ENCODE measurements at regions not wholly inside any gene's neighbourhood (a gene's known extent, or its start where the extent isn't known, plus 50 kb on each side); places are given as distances from the start of the nearest gene placed in this dataset.

- Histone ChIP-seq H3K36me3 (no peaks in the 10 kb centered on the region), H3K27me3 (ENCODE audit: low read depth) (no peaks in the 10 kb centered on the region), H3K4me1 (no peaks in the 10 kb centered on the region), H3K27ac (no peak overlapping the region), H3K4me3 (no peak overlapping the region), H3K9me3 (no peaks in the 10 kb centered on the region)
- ATAC-seq = no peak
- no peak for DNase-seq
- TF ChIP-seq, protein P1, sequence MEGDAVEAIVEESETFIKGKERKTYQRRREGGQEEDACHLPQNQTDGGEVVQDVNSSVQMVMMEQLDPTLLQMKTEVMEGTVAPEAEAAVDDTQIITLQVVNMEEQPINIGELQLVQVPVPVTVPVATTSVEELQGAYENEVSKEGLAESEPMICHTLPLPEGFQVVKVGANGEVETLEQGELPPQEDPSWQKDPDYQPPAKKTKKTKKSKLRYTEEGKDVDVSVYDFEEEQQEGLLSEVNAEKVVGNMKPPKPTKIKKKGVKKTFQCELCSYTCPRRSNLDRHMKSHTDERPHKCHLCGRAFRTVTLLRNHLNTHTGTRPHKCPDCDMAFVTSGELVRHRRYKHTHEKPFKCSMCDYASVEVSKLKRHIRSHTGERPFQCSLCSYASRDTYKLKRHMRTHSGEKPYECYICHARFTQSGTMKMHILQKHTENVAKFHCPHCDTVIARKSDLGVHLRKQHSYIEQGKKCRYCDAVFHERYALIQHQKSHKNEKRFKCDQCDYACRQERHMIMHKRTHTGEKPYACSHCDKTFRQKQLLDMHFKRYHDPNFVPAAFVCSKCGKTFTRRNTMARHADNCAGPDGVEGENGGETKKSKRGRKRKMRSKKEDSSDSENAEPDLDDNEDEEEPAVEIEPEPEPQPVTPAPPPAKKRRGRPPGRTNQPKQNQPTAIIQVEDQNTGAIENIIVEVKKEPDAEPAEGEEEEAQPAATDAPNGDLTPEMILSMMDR (IDR thresholded peaks at IDR 0.05) = no peak
- intact Hi-C loops (cut with DNase I) = no loop called here
These were observed 292.4 kb downstream of the EFNB2 start for GRCh38 chr13:106243011-106243565.

DNA sequence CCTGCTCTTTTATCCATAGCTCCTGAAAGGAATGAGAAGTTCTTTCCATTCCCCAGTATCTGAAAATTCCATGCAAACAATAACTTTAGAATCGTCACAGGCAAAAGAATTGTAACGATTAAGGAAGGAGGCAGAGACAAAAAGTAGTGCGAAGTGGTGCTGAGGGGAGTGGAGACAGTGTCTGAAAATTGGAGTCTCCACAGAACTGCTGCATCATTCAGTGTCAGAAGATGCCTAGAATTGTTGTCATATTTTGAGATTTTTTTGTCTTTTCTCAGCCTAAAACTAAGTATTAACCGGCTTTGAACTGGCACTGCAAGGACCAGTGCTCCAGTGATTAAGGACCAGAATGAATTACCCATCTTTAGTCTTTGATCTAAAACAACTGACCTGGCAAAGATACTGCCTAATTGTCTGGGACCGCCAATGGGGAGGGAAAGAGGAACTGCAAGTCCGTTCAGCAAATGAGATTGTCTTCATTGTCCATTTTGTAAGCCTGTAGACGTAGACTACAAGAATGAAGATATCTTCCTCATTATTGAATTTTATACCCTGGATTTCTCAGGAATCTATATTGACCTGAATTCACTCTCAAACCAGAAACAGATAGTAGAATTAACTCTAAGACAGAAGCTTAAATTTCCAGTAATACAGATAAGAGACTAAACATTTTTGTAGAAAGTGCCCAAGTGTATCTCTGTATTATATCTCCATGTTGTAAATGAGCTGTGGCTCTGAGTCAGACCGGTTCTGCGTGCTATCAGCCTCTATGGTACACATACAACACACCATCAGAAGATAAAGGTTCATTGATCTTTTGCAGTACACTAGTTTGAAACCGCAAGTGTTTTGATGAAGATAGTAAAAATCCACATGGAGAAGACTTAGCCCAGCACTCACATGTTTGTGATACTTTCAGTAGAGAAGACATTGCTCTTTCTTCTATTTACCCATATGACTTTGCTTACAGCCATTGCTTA is 293.2 kb downstream of the EFNB2 start:
- Histone ChIP-seq H3K4me3 (no peak overlapping the region), H3K4me1 (no peaks in the 10 kb centered on the region), H3K27ac (no peak overlapping the region), H3K36me3 (no peaks in the 10 kb centered on the region), H3K27me3 (ENCODE audit: low read depth) (no peaks in the 10 kb centered on the region), H3K9me3 (no peaks in the 10 kb centered on the region)
- no peak for DNase-seq
- intact Hi-C loops (cut with DNase I) = no loop called here
- no peak for ATAC-seq
- TF ChIP-seq, protein P1 (IDR thresholded peaks at IDR 0.05) = no peak

GRCh38 chr13:106238690-106239089 is 296.8 kb downstream of the EFNB2 start:
- DNase-seq = no peak
- Histone ChIP-seq H3K4me1 (no peaks in the 10 kb centered on the region), H3K27me3 (ENCODE audit: low read depth) (no peaks in the 10 kb centered on the region), H3K36me3 (no peaks in the 10 kb centered on the region), H3K4me3 (no peak overlapping the region), H3K9me3 (no peaks in the 10 kb centered on the region), H3K27ac (no peak overlapping the region)
- intact Hi-C loops (cut with DNase I) = no loop called here
- no peak for ATAC-seq
- TF ChIP-seq, protein P1 (IDR thresholded peaks at IDR 0.05) = no peak

DNA sequence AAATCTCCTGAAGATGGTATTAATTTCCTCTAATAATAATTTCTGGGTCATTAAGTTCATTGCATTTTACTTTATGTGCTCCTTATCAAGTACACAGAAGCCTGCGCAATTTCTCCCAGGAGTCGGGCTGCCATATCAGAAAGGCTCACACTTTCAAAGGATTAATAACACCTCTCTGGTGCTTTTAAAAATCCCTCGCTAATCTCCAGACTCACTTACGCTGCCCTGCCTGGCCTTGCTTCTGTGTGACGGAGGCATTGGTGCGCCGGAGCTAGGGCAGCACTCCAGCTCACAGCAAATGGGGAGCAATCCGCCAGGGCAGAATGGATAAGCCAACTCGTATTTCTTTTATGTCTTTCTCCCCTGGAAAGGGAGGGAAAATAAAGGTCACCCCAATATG is 300.8 kb downstream of the EFNB2 start:
- Histone ChIP-seq H3K27me3 (ENCODE audit: low read depth) (no peaks in the 10 kb centered on the region), H3K4me3 (no peak overlapping the region), H3K4me1 (no peaks in the 10 kb centered on the region), H3K36me3 (no peaks in the 10 kb centered on the region), H3K9me3 (no peaks in the 10 kb centered on the region), H3K27ac (no peak overlapping the region)
- intact Hi-C loops (cut with DNase I) = no loop called here
- DNase-seq (no peak), ATAC-seq (no peak)
- TF ChIP-seq, protein P1 (IDR thresholded peaks at IDR 0.05) = no peak

DNA sequence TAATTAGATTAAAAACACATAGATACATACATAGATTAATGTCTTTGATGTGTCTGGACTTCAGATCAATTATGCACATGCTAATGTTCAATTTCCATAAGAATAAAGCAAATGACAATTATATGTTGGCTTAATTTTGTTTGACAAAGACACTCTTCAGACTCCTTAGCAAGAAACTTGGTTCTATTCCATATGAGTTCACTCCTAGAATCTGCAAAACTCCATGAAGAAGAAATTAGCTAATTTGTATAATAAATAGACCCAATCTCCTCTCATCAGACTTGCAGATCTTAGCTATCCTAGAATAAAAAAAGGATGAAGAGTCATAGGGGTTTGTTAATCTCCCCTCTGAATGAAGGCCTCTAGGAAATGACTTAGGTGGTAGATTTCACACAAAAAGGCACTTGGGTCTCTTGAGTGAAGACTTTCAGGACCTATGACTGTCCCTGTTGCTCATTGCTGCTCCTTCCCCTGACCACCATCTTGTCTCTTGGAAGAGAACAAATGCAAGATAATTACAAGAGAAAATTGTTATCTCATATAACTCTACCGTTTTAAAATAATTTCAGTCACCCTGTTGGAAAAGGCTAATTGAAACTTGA is 302.2 kb downstream of the EFNB2 start:
- Histone ChIP-seq H3K27me3 (ENCODE audit: low read depth) (no peaks in the 10 kb centered on the region), H3K9me3 (no peaks in the 10 kb centered on the region), H3K4me3 (no peak overlapping the region), H3K27ac (no peak overlapping the region), H3K36me3 (no peaks in the 10 kb centered on the region), H3K4me1 (no peaks in the 10 kb centered on the region)
- intact Hi-C loops (cut with DNase I) = no loop called here
- DNase-seq = no peak
- no peak for ATAC-seq
- TF ChIP-seq, protein P1 (IDR thresholded peaks at IDR 0.05) = no peak
